HEK293 (cell line): ENCODE measurements at regions not wholly inside any gene's neighbourhood (a gene's known extent, or its start where the extent isn't known, plus 50 kb on each side); places are given as distances from the start of the nearest gene placed in this dataset.

ENCODE experiments used
- SP2 ChIP-seq: fragments of 450-650 bp; formaldehyde crosslinking; IDR thresholded peaks from 2 replicates; pipeline ENCODE4 v1.5.1; 2016; ENCODE audit warnings: missing biosample characterization, missing genetic modification characterization
- ZBTB21 ChIP-seq: fragments of 450-650 bp; formaldehyde crosslinking; IDR thresholded peaks from 2 replicates; pipeline ENCODE4 v1.5.1; 2017; ENCODE audit warnings: missing biosample characterization, missing genetic modification characterization
- ZNF501 ChIP-seq: fragments of 450-650 bp; formaldehyde crosslinking; IDR thresholded peaks from 2 replicates; pipeline ENCODE4 v1.5.1; 2016; ENCODE audit warnings: missing biosample characterization, missing genetic modification characterization
- TF ChIP-seq, protein P1 (sequence below): fragments of 450-650 bp; formaldehyde crosslinking; IDR thresholded peaks from 2 replicates; pipeline ENCODE4 v1.5.1; 2016; ENCODE audit warnings: missing biosample characterization, missing genetic modification characterization

DNA sequence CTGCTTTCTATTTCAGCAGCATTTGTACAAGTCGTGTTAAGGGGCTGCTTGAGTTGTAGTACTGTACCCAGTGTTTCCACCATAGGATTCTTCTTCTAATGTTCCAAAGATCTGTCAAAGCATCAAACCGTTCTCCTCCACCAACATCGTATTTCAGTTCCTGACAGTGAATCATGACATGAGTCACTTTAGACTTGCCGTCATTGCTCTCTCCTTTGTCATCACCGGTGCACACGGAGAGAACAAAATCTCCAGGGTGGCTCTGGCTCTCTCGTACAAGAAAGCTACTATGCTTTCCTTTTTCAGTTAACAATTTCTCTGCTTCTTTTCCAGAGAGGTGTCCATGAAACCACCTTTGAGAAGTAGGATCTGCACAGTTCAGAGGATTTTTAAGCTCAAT, 270.9 kb upstream of the CCDC54 start:
- TF ChIP-seq, protein P1, sequence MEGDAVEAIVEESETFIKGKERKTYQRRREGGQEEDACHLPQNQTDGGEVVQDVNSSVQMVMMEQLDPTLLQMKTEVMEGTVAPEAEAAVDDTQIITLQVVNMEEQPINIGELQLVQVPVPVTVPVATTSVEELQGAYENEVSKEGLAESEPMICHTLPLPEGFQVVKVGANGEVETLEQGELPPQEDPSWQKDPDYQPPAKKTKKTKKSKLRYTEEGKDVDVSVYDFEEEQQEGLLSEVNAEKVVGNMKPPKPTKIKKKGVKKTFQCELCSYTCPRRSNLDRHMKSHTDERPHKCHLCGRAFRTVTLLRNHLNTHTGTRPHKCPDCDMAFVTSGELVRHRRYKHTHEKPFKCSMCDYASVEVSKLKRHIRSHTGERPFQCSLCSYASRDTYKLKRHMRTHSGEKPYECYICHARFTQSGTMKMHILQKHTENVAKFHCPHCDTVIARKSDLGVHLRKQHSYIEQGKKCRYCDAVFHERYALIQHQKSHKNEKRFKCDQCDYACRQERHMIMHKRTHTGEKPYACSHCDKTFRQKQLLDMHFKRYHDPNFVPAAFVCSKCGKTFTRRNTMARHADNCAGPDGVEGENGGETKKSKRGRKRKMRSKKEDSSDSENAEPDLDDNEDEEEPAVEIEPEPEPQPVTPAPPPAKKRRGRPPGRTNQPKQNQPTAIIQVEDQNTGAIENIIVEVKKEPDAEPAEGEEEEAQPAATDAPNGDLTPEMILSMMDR (tag by site-specific recombination): no peak
- TF ChIP-seq ZBTB21 (tag by site-specific recombination) (no peak), SP2 (tag by site-specific recombination) (no peak), ZNF501 (tag by site-specific recombination) (no peak)
